Kidney (tissue), 13 donors: ENCODE measurements at regions not wholly inside any gene's neighbourhood (a gene's known extent, or its start where the extent isn't known, plus 50 kb on each side); places are given as distances from the start of the nearest gene placed in this dataset.

Experiments
- DNase-seq, 5 donors: peaks; one replicate each; pipeline ENCODE4 v3.0.0-alpha.2; 2013 to 2020
- FAIRE-seq: peaks from 2 replicates; lab custom pipeline; 2012; peaks lifted over from hg19 to GRCh38; lab: Jason Lieb, UNC
- H3K27ac ChIP-seq, 2 donors: one replicate each; pipeline ENCODE4 v1.7.0; 2013; ENCODE audit warnings: low read depth in 2 of 2, low read length in 2 of 2, inconsistent platforms in 1 of 2
- H3K27me3 ChIP-seq: one replicate; pipeline ENCODE4 v1.7.1; 2013; ENCODE audit warnings: low read length, inconsistent platforms; ENCODE audit not compliant: control insufficient read depth, insufficient read depth
- H3K36me3 ChIP-seq, 3 donors: one replicate each; pipeline versions ENCODE4 v1.7.0 to v1.7.1; 2013; ENCODE audit warnings: low read length in 3 of 3, control low read depth in 1 of 3, inconsistent platforms in 1 of 3; ENCODE audit not compliant: insufficient read depth in 3 of 3, control insufficient read depth in 2 of 3
- H3K4me1 ChIP-seq, 3 donors: one replicate each; pipeline versions ENCODE4 v1.7.0 to v1.7.1; 2013; ENCODE audit warnings: low read length in 3 of 3, inconsistent platforms in 1 of 3, low read depth in 1 of 3; ENCODE audit not compliant: control insufficient read depth in 2 of 3, insufficient read depth in 2 of 3
- H3K4me3 ChIP-seq, 3 donors: one replicate each; pipeline versions ENCODE4 v1.7.0 to v1.8.1; 2013; ENCODE audit warnings: low read length in 3 of 3, control low read depth in 1 of 3, inconsistent platforms in 1 of 3
- H3K9ac ChIP-seq, 3 donors: one replicate each; pipeline versions ENCODE4 v1.7.0 to v1.7.1; 2013; ENCODE audit warnings: low read length in 3 of 3, control low read depth in 1 of 3, inconsistent platforms in 1 of 3
- H3K9me3 ChIP-seq, 3 donors: one replicate each; pipeline versions ENCODE4 v1.7.0 to v1.7.1; 2013; ENCODE audit warnings: low read length in 3 of 3, control low read depth in 1 of 3, inconsistent platforms in 1 of 3; ENCODE audit not compliant: control insufficient read depth in 2 of 3, insufficient read depth in 1 of 3
- intact Hi-C: fragments of 100-400 bp; cut with DNase I; formaldehyde crosslinking; loops from one replicate; pipeline ENCODE4 v1.11.1; 2022
- TF ChIP-seq, protein P1 (sequence below): IDR thresholded peaks from 3 replicates; pipeline ENCODE4 v1.5.1; 2012; ENCODE audit warnings: mild to moderate bottlenecking, moderate library complexity, borderline replicate concordance; ENCODE audit not compliant: insufficient read depth; ENCODE audit errors: extremely low read depth
- donor health status: control.
- donor health status: control.
- donor health status: control.
- donor health status: control.
- donor health status: control.
- donor health status: DM: yes; HTN: yes; CAD: no.
- donor health status: Normal renal cell carcinoma (clear cell type).

DNA sequence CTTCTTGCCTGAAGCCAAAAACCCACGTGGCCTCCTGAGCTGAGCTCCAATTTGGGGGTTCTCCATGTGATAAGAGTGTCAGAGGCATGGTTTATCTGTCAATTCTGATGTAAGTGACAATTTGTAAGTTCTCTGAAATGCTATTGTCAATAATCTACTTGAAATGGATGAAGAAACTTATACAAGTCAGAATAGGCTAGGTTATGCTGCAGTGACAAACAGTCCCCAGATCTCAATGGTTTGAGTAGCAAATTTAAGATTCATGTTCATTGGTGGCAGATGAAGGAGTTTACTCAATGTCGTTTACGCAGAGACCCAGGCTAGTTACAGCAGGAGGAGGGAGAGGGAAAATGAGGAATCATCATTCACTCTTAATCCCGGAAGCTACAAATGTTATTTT is 352.4 kb downstream of the KIF16B start:
- TF ChIP-seq, protein P1, sequence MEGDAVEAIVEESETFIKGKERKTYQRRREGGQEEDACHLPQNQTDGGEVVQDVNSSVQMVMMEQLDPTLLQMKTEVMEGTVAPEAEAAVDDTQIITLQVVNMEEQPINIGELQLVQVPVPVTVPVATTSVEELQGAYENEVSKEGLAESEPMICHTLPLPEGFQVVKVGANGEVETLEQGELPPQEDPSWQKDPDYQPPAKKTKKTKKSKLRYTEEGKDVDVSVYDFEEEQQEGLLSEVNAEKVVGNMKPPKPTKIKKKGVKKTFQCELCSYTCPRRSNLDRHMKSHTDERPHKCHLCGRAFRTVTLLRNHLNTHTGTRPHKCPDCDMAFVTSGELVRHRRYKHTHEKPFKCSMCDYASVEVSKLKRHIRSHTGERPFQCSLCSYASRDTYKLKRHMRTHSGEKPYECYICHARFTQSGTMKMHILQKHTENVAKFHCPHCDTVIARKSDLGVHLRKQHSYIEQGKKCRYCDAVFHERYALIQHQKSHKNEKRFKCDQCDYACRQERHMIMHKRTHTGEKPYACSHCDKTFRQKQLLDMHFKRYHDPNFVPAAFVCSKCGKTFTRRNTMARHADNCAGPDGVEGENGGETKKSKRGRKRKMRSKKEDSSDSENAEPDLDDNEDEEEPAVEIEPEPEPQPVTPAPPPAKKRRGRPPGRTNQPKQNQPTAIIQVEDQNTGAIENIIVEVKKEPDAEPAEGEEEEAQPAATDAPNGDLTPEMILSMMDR: no peak
- no peak overlapping the region for H3K27ac ChIP-seq
- H3K27me3 ChIP-seq: no peaks in the 10 kb centered on the region
- no peak overlapping the region for H3K4me3 ChIP-seq
- H3K9ac ChIP-seq: no peak overlapping the region
- no peak for FAIRE-seq
- intact Hi-C loops: no loop called here
- no peaks in the 10 kb centered on the region for H3K9me3 ChIP-seq
- no peaks in the 10 kb centered on the region for H3K4me1 ChIP-seq
- no peaks in the 10 kb centered on the region for H3K36me3 ChIP-seq
- no peak for DNase-seq

DNA sequence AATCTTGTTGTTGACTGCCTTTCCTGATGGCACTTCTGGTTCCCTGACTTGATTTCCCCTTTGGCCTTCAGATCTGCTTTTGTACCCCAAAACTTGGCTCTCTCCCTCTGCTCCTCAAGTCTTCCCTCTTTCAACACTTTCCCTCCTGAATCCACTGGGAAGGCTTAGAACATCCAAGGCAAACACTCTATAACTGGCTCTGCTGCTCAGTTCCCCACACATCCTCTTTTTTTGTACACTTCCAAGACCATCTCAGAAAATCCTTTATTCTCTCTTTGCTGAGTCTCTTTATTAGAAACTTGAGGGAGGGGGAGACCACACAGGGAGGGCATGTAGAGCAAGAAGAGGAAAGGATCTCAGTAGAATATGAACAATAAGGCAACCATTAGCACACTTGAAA is 354.1 kb downstream of the KIF16B start:
- H3K9me3 ChIP-seq: no peaks in the 10 kb centered on the region
- intact Hi-C loops: no loop called here
- H3K9ac ChIP-seq: no peak overlapping the region
- no peaks in the 10 kb centered on the region for H3K4me1 ChIP-seq
- TF ChIP-seq, protein P1: no peak
- no peaks in the 10 kb centered on the region for H3K27me3 ChIP-seq
- no peaks in the 10 kb centered on the region for H3K36me3 ChIP-seq
- H3K27ac ChIP-seq: no peak overlapping the region
- FAIRE-seq: no peak
- DNase-seq: no peak
- no peak overlapping the region for H3K4me3 ChIP-seq

DNA sequence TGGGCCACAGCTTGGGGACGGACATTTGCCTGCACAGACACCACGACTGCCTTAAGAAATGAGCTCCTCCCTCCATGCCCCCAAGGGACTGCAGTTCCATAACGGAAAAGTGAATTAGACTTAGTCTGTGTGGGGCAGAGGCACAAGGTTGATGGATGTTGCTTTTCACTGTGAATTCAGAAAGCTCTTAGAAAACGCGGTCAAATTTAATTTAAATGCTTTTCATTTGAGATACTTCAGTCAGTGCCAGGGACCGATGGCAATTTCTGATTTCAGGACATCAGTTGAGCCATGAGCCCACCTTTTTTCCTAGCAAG is 356.4 kb downstream of the KIF16B start:
- FAIRE-seq (no peak), DNase-seq (peak in 2 of 5 donors; percentile 31 to 38)
- H3K9ac ChIP-seq: no peak overlapping the region
- H3K4me3 ChIP-seq: no peak overlapping the region
- intact Hi-C loops: no loop called here
- H3K9me3 ChIP-seq: no peaks in the 10 kb centered on the region
- H3K4me1 ChIP-seq: no peaks in the 10 kb centered on the region
- H3K27ac ChIP-seq: no peak overlapping the region
- no peaks in the 10 kb centered on the region for H3K27me3 ChIP-seq
- TF ChIP-seq, protein P1: no peak
- no peaks in the 10 kb centered on the region for H3K36me3 ChIP-seq

DNA sequence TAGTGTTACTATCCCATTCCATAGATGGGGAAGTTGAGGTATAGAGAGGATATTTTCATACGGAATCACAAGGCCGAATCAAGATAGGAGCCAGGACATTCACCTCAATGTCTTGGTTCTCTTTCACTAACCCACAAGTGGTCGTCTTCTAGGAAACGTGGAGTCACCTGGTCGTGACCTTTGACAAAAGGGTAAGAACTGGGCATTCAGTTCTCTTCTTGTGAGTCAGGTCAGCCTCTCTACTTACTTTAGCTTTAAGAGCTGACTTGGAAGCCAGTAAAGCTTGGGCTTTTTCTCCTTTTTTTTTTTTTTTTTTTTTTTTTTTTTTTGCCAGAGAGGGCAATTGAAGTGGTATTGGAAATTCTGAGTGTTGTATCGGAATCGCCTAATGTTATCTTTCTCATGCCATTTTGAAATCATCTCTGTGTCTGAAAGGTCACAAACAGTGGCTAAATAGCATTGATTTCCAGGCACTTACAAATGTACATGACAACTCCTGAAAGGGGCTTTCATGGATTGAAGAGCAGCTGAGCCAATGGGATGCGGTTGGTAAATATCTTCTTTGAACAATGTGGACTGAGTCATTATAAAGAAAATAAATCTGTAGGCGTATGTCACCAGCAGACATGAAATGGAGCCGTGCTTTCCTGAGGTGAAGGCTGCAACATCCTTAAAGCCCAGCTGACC is 356.9 kb downstream of the KIF16B start:
- H3K4me1 ChIP-seq: no peaks in the 10 kb centered on the region
- H3K27me3 ChIP-seq: no peaks in the 10 kb centered on the region
- no peak overlapping the region for H3K27ac ChIP-seq
- H3K9ac ChIP-seq: no peak overlapping the region
- TF ChIP-seq, protein P1: no peak
- intact Hi-C loops: no loop called here
- H3K4me3 ChIP-seq: no peak overlapping the region
- H3K9me3 ChIP-seq: no peaks in the 10 kb centered on the region
- H3K36me3 ChIP-seq: no peaks in the 10 kb centered on the region
- DNase-seq (no peak), FAIRE-seq (no peak)
